ENCODE measurements at regions not wholly inside any gene's neighbourhood (a gene's known extent, or its start where the extent isn't known, plus 50 kb on each side); places are given as distances from the start of the nearest gene placed in this dataset.

DNA sequence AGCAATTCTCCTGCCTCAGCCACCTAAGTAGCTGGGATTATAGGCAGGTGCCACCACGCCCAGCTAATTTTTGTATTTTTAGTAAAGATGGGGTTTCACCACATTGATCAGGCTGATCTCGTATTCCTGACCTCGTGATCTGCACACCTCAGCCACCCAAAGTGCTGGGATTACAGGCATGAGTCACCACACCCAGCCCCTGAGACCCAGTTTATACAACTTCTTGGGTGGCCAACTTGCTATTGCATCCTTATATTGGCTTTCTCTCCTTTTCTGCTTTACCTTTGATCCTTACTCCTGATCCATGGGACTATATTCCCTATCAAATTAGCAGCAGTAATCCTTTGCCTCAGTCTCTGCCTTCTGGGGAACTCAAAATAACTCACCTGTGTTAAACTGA is 659.1 kb downstream of the PRELID2 start:
- H3K27me3 ChIP-seq, result no peaks in the 10 kb centered on the region
- H3K27ac ChIP-seq, result no peak overlapping the region
- TF ChIP-seq, protein P1, sequence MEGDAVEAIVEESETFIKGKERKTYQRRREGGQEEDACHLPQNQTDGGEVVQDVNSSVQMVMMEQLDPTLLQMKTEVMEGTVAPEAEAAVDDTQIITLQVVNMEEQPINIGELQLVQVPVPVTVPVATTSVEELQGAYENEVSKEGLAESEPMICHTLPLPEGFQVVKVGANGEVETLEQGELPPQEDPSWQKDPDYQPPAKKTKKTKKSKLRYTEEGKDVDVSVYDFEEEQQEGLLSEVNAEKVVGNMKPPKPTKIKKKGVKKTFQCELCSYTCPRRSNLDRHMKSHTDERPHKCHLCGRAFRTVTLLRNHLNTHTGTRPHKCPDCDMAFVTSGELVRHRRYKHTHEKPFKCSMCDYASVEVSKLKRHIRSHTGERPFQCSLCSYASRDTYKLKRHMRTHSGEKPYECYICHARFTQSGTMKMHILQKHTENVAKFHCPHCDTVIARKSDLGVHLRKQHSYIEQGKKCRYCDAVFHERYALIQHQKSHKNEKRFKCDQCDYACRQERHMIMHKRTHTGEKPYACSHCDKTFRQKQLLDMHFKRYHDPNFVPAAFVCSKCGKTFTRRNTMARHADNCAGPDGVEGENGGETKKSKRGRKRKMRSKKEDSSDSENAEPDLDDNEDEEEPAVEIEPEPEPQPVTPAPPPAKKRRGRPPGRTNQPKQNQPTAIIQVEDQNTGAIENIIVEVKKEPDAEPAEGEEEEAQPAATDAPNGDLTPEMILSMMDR (IDR thresholded peaks at IDR 0.05; ENCODE audit: low read depth, low read length), result no peak
- peaks cover 14% of the 10 kb centered on the region for H3K4me1 ChIP-seq (ENCODE audit: low read depth)
- DNase-seq (ENCODE audit: low read depth in 1 of 2, low spot score in 1 of 2), result no peak
- no peak overlapping the region for H3K4me3 ChIP-seq
- H3K9me3 ChIP-seq (ENCODE audit: low read depth), result no peaks in the 10 kb centered on the region
- no peaks in the 10 kb centered on the region for H3K36me3 ChIP-seq

DNA sequence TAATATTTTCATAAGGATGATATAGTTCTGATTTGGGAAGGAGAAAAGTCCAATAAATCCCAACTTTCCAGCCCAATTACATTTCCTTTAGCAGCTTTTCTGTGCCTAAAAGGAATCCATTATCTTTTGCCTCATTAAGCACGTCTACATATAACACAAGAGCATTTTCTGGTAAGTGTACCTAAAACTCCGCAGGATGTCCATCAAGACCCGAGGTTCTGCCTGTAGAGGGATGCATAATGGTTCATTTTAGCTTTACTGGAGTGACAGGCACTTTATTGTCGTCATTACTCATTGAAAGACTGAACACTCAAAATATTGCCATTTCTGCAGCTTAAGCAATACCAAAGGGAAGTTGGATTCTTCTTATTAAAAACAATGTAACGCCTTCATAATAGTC is 669.0 kb downstream of the PRELID2 start:
- no peak overlapping the region for H3K4me3 ChIP-seq
- TF ChIP-seq, protein P1 (IDR thresholded peaks at IDR 0.05; ENCODE audit: low read depth, low read length), result no peak
- no peaks in the 10 kb centered on the region for H3K9me3 ChIP-seq (ENCODE audit: low read depth)
- H3K4me1 ChIP-seq (ENCODE audit: low read depth), result no peaks in the 10 kb centered on the region
- no peaks in the 10 kb centered on the region for H3K36me3 ChIP-seq
- DNase-seq (ENCODE audit: low read depth in 1 of 2, low spot score in 1 of 2), result no peak
- H3K27me3 ChIP-seq, result no peaks in the 10 kb centered on the region
- no peak overlapping the region for H3K27ac ChIP-seq

DNA sequence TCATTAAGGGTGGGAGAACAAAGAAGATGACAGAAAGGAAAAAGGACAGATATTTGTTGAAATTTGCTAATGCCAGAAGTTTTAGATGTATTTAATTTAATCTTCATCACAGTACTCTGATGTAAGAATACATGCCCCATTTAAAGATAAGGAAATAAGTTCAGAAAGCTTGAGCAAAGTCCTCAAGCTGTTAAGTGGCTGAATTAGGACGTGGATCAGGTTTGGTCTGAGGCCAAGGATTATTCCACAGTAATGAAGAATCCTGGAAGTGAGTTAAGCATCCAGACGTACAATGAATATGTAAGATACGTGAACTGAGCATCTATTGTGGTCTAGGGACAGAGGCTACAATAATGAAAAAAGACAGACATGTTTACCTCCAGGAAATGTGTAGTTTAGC is 671.3 kb downstream of the PRELID2 start:
- H3K9me3 ChIP-seq (ENCODE audit: low read depth), result no peaks in the 10 kb centered on the region
- no peaks in the 10 kb centered on the region for H3K27me3 ChIP-seq
- no peaks in the 10 kb centered on the region for H3K36me3 ChIP-seq
- no peak for DNase-seq (ENCODE audit: low read depth in 1 of 2, low spot score in 1 of 2)
- TF ChIP-seq, protein P1 (IDR thresholded peaks at IDR 0.05; ENCODE audit: low read depth, low read length), result no peak
- no peaks in the 10 kb centered on the region for H3K4me1 ChIP-seq (ENCODE audit: low read depth)
- H3K4me3 ChIP-seq, result no peak overlapping the region
- H3K27ac ChIP-seq, result no peak overlapping the region

DNA sequence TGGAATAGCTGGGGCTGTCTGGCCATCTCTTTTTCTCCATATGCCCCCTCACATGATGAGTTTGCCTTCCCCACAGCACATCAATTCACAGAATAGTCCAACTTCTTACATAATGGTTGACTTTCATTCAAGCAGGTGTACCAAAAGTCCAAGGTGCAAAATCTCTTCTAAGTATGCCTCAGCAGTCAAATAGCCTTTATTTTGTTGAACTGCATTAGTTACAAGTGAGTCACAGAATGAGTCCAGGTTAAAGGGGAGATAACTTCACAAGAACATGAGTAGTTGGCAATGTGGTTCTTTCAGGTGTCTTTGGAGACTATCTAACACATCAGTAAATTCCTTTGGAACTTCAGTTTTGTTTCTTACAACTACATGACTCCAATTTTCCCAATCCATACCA is 672.5 kb downstream of the PRELID2 start:
- H3K4me1 ChIP-seq (ENCODE audit: low read depth), result no peaks in the 10 kb centered on the region
- H3K36me3 ChIP-seq, result no peaks in the 10 kb centered on the region
- no peak overlapping the region for H3K4me3 ChIP-seq
- H3K27me3 ChIP-seq, result no peaks in the 10 kb centered on the region
- no peak overlapping the region for H3K27ac ChIP-seq
- DNase-seq (ENCODE audit: low read depth in 1 of 2, low spot score in 1 of 2), result no peak
- TF ChIP-seq, protein P1 (IDR thresholded peaks at IDR 0.05; ENCODE audit: low read depth, low read length), result no peak
- no peaks in the 10 kb centered on the region for H3K9me3 ChIP-seq (ENCODE audit: low read depth)

- TF ChIP-seq, protein P1 (IDR thresholded peaks at IDR 0.05; ENCODE audit: low read depth, low read length), result no peak
- Histone ChIP-seq H3K4me1 (ENCODE audit: low read depth) (no peaks in the 10 kb centered on the region), H3K27ac (no peak overlapping the region), H3K9me3 (ENCODE audit: low read depth) (no peaks in the 10 kb centered on the region), H3K27me3 (no peaks in the 10 kb centered on the region), H3K36me3 (no peaks in the 10 kb centered on the region), H3K4me3 (no peak overlapping the region)
- DNase-seq (ENCODE audit: low read depth in 1 of 2, low spot score in 1 of 2), result no peak
Observed at GRCh38 chr5:145161391-145161790, 673.8 kb downstream of the PRELID2 start.

DNA sequence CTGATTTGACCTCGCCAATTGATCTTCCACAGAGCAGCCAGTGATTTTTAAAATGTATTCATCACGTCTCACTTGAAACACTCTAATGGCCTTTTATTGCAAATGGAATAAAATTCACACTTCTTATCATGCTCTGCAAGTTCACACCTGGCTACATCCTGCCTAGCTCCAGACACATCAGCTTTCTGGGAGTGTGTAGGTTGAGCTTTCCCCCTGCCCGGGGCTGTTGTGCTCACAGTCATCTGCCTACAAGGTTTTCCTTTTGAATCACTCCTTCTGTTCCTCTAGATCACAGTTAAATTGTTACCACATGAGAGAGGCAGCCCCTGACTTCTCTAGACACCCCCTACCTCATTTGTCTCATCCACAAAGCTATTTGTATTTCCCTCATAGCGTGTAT is 674.5 kb downstream of the PRELID2 start:
- no peak for DNase-seq (ENCODE audit: low read depth in 1 of 2, low spot score in 1 of 2)
- H3K4me1 ChIP-seq (ENCODE audit: low read depth), result no peaks in the 10 kb centered on the region
- no peak overlapping the region for H3K4me3 ChIP-seq

More for the DNA sequence above, 674.5 kb downstream of the PRELID2 start:
- Histone ChIP-seq H3K27me3 (no peaks in the 10 kb centered on the region), H3K27ac (no peak overlapping the region), H3K36me3 (no peaks in the 10 kb centered on the region), H3K9me3 (ENCODE audit: low read depth) (no peaks in the 10 kb centered on the region)
- TF ChIP-seq, protein P1 (IDR thresholded peaks at IDR 0.05; ENCODE audit: low read depth, low read length), result no peak

Data from cardiac muscle cell (in vitro differentiated cells and primary cell).